GM19455 (cell line): ENCODE measurements at regions not wholly inside any gene's neighbourhood (a gene's known extent, or its start where the extent isn't known, plus 50 kb on each side); places are given as distances from the start of the nearest gene placed in this dataset.

ENCODE experiments used
- ATAC-seq: cut with Tn5 transposase; IDR thresholded peaks from one replicate; pipeline ENCODE4 v1.9.1; 2021; ENCODE audit not compliant: unreplicated experiment

GRCh38 chr6:24051942-24052589 lies 73.9 kb upstream of the NRSN1 start:
- no peak for ATAC-seq

- ATAC-seq = no peak
Measured at GRCh38 chr6:24052590-24052961, 73.4 kb upstream of the NRSN1 start.

- ATAC-seq = no peak
Measured at GRCh38 chr6:24053057-24053456, 73.0 kb upstream of the NRSN1 start.

- ATAC-seq = no peak
Measured at GRCh38 chr6:24054388-24054787, 71.6 kb upstream of the NRSN1 start.

GRCh38 chr6:24056567-24056966 lies 69.4 kb upstream of the NRSN1 start:
- no peak for ATAC-seq

GRCh38 chr6:24057030-24057429 lies 69.0 kb upstream of the NRSN1 start:
- no peak for ATAC-seq

- peak; percentile 97 for ATAC-seq
Measured at GRCh38 chr6:24060982-24061754, 64.8 kb upstream of the NRSN1 start.

- ATAC-seq = no peak
Measured at GRCh38 chr6:24064106-24064505, 61.9 kb upstream of the NRSN1 start.

- ATAC-seq = no peak
Measured at GRCh38 chr6:24064832-24065231, 61.2 kb upstream of the NRSN1 start.

GRCh38 chr6:24069526-24069925 lies 56.5 kb upstream of the NRSN1 start:
- ATAC-seq = no peak

GRCh38 chr6:24072038-24072746 lies 53.8 kb upstream of the NRSN1 start:
- ATAC-seq = no peak

- no peak for ATAC-seq
Measured at GRCh38 chr6:24076011-24076410, 50.0 kb upstream of the NRSN1 start.
